ENCODE measurements at regions not wholly inside any gene's neighbourhood (a gene's known extent, or its start where the extent isn't known, plus 50 kb on each side); places are given as distances from the start of the nearest gene placed in this dataset.
"Not testable (repeated sequence)": the region's sequence is repeated elsewhere in the genome, so short reads cannot be mapped to it uniquely, and the experiment has no call there.

GRCh38 chr5:142259758-142260157, 65.1 kb downstream of the SPRY4 start:
- DNase-seq, result no peak

- DNase-seq, result no peak
Observed at GRCh38 chr5:142255831-142256230, 69.0 kb downstream of the SPRY4 start.

- DNase-seq, result no peak
Observed at GRCh38 chr5:142254431-142254830, 70.4 kb downstream of the SPRY4 start.

- no peak for DNase-seq
Observed at GRCh38 chr5:142253938-142254337, 70.9 kb downstream of the SPRY4 start.

GRCh38 chr5:142250119-142250518, 74.7 kb downstream of the SPRY4 start:
- DNase-seq, result no peak

- DNase-seq, result no peak
Observed at GRCh38 chr5:142248853-142249462, 75.9 kb downstream of the SPRY4 start.

GRCh38 chr5:142246258-142246657, 78.6 kb downstream of the SPRY4 start:
- DNase-seq, result no peak

GRCh38 chr5:142245786-142246185, 79.0 kb downstream of the SPRY4 start:
- DNase-seq, result no peak

GRCh38 chr5:142244440-142244839, 80.4 kb downstream of the SPRY4 start:
- DNase-seq, result no peak

- no peak for DNase-seq
Observed at GRCh38 chr5:142242272-142242671, 82.5 kb downstream of the SPRY4 start.

GRCh38 chr5:142239394-142240159, 85.2 kb downstream of the SPRY4 start:
- DNase-seq, result no peak

- no peak for DNase-seq
Observed at GRCh38 chr5:142237707-142238106, 87.1 kb downstream of the SPRY4 start.

GRCh38 chr5:142236673-142237290, 88.0 kb downstream of the SPRY4 start:
- not testable (repeated sequence) for DNase-seq

- no peak for DNase-seq
Observed at GRCh38 chr5:142235870-142236672, 88.8 kb downstream of the SPRY4 start.

GRCh38 chr5:142235050-142235797, 89.6 kb downstream of the SPRY4 start:
- DNase-seq, result no peak

- no peak for DNase-seq
Observed at GRCh38 chr5:142233083-142234032, 91.5 kb downstream of the SPRY4 start.

- not testable (repeated sequence) for DNase-seq
Observed at GRCh38 chr5:142230949-142231348, 93.9 kb downstream of the SPRY4 start.

GRCh38 chr5:142225141-142225540, 99.7 kb downstream of the SPRY4 start:
- DNase-seq, result no peak

- no peak for DNase-seq
Observed at GRCh38 chr5:142222866-142223558, 101.8 kb downstream of the SPRY4 start.

GRCh38 chr5:142222225-142222865, 102.5 kb downstream of the SPRY4 start:
- DNase-seq, result no peak
